ENCODE measurements at regions not wholly inside any gene's neighbourhood (a gene's known extent, or its start where the extent isn't known, plus 50 kb on each side); places are given as distances from the start of the nearest gene placed in this dataset.

DNA sequence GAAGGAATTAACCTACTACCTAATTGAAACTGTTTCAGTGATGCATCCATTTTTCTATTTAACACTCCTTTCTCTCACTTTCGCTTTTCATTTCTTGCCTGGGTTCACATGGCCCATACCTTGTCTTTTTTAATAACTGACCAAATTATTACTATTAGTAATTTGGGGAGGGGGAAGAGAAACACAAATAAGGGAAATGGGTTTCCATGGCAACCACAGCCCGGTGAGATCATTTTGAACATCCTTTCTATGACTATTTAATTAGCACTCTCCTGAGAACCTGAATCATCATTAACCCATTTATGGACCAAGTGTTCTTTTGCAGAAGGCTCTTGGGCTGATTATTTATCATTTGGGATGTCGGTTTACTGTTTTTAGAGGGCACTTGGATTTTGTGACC lies 628.2 kb upstream of the SALL1 start:
- no peak for DNase-seq (ENCODE audit: low read depth)

DNA sequence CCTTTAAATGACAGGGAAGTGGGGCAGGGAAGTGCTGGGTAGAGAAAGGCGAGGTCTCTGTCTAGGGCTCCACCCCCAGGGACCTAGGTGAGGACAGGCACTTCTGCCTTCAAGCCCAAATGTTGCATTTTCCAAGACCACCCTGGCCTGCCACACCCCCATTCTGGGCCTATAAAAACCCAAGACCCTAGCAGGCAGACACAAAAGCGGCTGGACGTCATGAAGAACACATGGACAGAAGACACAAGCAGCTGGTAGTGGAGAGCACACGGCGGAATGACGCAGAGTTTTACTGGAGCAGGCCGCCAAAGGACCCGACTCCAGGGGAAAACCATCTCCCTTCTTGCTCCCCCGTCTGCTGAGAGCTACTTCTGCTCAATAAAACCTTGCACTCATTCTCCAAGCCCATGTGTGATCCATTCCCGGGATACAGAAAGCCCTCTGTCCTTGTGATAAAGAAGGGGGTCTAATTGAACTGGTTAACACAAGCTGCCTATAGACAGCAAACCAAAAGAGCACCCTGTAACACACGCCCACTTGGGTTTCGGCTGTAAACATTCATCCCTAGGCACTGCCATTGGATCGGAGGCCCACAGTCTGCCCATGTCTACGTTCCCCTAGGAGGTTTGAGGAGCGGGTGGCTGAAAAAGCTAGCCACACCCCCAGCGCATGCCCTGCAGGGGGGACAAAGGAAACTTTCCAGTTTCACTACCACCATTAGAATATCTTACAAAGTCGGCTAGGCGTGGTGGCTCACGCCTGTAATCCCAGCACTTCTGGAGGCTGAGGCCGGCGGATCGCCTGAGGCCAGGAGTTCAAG lies 622.2 kb upstream of the SALL1 start:
- no peak for DNase-seq (ENCODE audit: low read depth)

DNA sequence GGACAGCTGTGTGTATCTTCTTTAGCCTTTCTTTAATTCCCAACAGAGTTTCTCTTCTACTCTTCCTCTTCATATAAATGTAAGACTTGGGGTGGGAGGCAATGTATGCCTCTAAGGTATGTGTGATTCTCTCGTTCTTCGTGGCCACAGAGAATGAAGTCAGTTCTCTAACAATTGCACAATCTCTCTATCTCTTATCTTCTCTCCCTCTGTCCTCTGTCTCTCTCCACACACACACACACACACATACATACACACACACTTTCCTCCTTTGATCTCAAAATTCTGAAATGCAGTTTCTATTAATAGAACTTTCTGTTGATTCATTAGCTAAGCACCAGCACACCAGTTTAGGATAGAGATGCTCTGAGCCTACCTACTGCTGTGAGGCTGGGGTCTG lies 615.7 kb upstream of the SALL1 start:
- no peak for DNase-seq (ENCODE audit: low read depth)

DNA sequence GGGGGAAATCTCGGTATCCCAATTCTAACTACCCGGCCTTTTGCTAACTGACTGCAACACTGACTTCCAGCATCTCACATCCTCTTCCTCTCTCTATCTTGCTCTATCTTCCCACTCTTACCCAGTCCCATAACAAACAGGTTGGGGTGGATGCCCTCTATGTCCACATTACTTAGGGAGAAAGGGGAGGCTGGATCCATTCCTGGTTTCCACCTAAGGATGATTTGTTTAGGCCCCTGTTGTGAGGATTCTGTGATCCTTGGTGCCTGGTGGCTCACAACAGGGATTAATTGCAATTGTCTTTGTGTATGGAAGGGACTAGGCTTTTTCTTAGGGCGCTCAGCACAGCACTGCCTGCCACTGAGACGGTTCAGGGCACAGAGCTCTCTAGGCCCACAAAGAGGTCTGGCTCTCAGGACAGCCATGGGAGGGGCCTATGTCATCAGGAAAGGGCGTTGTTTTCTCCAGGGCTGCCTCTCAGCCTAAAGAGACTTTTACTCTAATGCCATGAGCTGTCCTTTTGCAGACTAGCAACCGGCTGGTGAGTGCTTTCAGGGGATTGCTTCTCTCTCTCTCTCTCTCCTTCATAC lies 612.1 kb upstream of the SALL1 start:
- DNase-seq (ENCODE audit: low read depth): no peak

DNA sequence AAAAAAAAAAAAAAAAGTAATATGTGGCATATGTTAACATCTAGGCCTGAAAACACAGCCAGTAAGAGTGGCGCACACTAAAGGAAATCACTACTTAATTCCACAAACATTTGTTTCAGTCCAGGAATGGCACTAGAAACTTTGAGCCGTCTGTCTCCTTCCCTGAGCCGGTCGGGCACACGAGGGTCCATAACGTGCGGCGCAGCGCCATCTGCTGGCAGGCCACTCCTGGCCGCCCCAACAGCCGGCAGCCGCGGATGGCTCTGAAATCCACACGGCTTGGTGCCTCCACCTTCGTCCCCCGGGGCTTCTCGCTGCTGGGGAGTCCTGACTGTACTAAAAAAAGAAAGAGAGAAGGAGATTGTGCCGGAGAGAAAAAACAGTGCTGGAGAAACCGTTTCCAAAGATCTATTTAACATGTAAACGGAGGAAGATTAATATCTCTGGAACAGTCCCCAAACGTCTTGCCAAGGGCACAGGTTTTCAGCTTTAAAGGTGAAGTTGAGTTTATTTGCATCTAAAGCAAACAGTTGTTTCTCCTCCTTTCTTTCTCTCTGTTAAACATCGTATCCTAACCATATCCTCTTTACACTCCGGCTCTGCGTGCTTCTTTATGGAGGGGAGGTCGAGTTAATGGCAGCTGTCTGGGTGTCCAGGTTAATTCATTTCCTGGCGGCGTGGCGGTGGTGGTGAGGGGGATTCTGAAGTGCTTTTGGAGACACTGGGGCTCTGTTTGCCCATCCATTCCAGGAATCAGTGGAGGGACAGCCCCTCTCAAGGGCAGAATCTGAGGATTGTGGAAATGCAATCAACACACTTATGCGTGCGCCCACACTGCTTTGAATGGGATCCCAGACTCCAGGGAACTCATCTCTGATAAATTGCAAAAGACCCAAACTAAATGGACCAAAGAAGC lies 611.3 kb upstream of the SALL1 start:
- DNase-seq (ENCODE audit: low read depth): peak; percentile 17

DNA sequence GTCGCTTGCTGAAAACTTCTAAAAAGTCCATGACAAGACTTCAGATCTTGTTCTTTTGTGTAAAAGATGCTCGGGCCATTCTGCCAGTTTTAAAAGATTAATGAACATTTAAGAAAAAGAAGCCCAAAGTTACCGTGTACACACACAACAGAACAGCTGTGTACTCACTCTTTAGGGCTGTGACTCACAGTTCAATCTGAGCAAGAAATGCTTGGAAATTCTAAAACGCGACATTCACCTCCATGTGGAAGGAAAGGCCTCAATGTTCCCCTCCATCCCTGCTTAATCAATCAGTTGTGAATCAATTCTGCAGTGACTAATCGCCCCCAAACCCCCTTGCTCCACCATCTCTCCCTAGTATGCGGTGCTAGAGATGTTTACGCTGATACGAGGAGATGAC lies 609.9 kb upstream of the SALL1 start:
- no peak for DNase-seq (ENCODE audit: low read depth)

DNA sequence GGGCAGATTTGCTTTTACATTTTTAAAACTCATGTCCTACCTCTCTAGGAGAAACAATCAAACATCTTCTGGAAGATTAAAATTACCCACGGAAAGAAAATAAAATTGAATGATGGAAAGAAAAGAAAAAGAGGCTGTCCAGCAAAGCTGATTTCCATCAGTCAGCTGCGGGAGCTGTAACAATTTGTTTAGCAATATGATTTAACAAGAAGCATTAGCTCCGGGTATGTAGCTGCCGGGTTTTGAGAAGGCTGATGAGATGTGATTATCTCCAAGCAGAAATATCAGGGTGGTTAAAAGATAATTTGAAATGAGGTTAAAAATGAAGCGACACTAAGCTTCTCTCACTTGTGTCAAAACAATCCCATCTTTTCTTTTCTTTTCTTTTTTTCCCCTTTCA lies 608.9 kb upstream of the SALL1 start:
- no peak for DNase-seq (ENCODE audit: low read depth)

DNA sequence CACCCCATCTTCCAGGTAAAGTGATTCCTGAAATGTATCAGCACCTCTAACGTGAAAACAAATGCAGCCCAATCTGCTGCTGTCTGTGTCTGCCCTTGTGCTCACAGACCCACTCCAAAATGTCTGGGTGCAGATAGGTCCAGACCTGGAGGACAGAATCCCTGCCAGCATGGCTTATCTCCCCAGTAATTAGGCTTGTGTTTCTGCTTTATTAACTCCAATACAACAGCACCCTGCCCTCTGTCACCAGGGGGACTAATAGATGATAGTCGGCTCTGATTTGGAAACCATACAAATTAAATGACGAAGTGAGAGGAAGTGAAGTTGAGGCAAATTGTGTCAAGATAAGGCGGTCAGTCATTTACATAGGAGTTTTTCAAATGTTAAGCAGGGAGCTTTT lies 608.3 kb upstream of the SALL1 start:
- no peak for DNase-seq (ENCODE audit: low read depth)

DNA sequence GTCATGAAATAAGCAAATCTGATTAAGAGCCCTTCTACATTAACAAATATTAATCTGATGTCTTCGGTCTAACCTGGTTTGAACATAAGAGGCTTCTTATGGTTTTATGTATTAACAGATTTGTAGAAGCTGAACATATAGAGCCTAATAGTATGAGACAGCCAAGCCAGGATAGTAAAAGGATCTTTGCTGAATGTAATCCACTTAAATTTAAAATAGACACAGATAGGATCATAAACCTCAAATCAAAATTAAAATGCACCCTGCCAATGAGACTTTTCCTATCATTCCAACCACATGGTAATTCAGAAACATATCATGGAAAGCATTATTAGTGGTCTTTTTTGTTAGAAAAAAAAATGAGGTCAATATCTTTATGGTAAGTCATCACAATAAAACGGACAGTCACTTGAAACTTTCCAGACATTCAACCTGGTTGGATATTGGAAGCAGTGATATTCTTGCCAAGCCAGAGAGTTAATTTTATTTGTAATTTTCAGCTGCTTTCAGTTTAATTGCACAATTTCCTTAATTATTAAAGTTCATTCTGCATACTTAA lies 606.9 kb upstream of the SALL1 start:
- no peak for DNase-seq (ENCODE audit: low read depth)

DNA sequence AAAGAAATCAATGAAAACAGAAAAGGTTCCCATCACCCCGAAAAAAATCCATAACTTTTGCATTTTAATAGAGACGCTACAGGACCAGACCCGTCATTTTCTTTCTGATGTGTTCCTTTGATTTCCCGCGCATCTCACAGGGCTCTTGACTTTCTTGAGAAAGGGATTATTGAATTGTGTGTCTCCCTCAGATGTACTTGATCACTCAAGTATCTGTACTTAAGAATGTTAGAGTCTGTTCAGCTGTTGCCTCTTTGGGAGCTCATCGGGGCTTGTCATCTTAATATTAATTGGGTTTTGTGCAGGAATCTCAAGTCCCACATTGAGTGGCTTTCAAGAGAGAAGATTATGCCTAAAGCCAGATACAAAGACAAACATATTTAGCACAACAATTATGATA lies 606.4 kb upstream of the SALL1 start:
- DNase-seq (ENCODE audit: low read depth): no peak

DNA sequence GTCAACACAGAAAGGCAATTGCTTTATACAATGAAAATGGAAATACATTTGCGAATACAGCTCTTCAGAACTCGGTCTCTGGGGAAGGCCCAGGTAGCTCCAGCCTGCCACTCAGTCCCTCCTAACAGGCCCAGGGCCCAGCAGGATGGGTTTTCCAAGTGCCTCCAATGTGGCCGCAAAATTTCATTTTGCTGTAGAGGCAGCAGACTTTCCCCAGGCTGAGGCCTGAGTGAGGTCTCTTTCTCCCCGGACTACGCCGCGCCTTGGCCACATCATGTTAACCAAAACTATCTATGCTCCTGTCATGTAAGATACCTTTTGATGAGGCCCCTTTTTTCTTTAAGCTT lies 606.0 kb upstream of the SALL1 start:
- no peak for DNase-seq (ENCODE audit: low read depth)

DNA sequence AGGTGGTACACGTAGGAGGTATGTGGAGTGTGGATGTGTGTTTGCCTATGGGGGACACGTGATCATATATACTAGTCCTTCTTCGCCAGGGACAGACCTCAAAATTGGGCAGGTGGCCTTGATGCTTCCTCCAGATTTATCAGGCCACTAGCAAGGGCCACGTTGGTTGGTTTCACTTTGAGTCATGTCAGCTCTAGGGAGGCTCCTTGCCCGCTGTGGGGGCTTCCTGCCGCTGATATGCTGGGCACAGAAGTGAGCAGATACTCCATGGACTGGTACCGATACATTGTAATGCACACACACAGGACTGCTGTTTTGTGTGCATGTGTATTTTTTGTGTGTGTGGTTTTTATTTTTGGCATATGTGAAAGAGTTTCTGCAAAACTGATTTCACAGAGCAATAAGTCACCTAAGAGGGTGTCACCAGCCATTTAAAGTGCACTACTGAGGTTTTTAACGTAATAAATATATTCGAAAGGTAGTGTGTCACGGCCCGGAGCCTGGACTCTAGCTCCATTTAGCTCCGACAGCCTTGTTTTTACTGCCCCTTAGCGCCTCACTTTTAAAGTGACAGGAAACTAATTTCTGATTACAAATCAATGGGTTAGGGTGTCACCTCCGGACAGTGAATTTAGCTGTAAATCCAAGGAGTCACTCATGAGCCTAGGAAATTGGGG lies 605.5 kb upstream of the SALL1 start:
- DNase-seq (ENCODE audit: low read depth): no peak

DNA sequence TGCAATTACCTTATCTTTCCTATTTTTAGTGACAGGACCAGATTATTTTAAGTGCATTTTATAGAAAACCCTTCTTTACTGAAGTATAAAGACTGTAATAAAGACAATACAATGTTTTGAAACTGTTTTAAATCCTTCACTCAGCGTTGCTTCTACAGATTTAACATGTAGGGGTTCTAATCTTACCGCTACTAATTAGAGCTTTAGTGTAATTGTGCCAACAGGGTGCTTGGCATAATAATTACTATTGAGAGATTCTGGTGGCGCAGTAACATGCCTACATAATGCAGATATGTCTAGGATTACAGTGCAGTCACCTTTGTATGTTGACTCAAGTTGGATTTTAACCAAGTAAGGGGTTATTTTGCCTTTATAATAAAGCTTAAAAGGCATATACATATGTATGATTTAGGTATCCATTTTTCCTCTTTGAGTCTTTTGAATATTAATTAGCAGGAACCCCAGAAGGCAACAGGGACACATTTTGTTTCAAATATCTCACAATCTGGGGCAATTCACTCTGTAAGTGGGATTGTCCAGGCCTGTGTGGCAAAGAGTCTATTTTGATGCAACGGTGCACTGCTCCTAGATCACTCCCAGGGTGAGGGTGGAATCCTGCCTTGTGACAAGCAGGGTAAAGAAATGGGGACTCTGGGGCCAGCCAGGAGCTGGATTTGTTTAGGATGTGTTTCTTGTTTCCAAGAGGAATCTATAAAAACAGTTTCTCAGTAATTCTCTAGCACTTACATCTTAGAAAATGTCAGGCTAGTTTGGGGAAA lies 604.7 kb upstream of the SALL1 start:
- no peak for DNase-seq (ENCODE audit: low read depth)

DNA sequence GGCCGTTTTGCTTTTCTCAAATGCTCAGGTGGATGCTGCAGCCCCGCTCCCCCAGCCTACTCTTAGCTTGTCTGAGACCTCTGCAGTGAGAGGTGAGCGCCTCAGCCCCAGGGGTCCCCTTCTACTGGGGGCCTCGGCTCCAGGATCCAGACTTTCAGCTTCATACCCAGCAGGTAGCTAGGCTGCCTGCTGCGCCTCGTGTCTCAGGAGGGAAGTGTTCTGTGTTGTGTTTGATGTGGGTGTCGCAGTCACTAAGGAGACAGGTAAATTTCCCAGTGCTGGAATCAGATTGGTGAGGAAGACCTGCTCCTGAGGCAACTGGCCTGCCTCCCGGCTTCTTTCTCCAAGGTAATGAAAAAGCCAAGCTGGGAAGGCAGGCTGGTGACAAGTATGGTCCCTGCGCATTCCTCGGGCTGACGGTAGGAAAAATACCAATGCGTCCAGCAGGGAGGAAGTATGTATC lies 604.0 kb upstream of the SALL1 start:
- no peak for DNase-seq (ENCODE audit: low read depth)

DNA sequence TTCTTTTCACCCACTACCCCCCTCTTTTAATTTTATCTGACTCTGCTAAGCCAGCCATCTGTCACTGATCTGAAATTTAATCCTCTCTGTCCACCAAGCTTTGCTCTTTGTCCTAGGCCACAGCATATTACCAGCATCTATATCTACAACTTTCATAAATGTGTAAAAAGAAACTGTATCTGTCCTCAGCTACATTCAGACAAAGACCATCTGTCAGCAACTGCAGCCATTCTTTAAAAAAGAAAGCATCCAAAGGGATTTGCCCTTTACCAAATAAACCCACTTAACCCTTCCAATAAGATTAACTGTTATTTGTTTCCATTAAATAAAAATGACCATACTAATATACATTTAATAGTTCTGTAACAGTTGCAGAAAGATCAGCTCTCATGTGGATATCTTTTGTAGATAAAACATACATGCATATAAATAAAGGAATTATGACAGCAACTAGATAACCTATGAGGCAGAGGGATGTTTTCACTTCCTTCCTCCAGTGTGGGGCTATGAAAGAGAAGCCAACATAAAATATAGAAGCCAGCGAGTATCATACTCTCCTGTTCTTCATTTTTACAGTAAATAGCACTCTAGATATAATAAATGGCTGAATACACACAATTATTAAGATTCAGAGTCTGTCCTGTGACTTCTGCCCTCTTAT lies 602.5 kb upstream of the SALL1 start:
- no peak for DNase-seq (ENCODE audit: low read depth)

DNA sequence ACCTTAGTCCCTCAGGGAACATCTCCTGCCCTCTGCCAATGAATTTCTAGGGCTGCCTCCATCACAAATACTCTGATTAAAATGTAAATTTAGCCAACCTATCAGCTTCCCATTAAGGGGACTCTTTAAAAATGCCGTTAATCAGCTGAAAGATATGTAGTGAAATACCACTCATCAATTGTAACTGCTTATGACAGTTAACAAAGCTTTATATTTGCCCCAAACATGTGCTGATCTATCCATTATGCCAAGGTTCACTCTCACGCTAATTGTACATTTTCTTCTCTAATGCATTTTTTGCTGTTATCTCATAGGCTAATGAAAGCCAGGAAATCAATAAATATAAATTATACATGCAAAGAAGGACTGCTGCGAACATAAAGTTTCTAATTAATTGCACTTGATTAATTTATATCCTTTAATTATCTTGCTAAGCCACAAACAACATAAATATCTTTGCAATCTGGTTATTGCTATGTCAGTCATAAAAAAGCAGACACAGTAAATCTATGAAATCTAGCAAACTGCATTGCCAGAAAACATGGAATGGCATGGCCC lies 601.4 kb upstream of the SALL1 start:
- no peak for DNase-seq (ENCODE audit: low read depth)

DNA sequence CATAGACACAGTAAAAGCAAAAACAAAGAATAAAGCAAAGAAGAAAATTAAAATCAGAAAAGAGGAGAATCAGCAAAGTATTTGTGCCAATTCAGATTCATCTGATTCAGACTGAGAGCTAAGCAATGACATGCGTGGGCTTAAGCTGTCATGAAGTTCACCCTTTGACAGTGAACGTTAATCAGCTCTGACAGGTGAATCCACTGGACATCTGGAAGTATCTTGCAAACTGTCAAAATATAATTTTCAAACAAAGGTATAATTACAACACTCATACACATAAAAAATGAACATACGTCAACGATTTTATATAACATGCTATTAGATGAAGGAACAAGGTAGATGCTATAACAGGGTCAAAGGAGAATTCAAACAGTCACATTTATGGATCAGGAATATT lies 596.3 kb upstream of the SALL1 start:
- no peak for DNase-seq (ENCODE audit: low read depth)

DNA sequence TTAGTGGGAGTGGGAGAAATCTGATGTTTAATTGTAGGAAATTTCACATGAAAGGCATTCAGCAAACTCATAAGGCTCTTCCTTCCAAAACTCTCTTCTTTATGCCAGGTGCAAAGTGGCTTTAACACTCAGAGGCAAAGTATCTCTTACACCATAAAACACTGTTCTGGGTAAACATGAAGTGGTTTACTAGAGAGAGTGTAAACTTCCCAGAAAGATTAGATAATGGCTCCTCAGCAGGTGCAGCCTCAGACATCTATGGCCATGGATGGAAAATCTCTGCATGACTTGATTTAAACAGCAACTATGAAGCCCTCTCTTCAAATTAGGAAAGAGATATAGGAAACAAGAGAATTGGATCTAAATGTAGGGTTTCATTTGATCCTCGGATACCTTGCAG lies 583.1 kb upstream of the SALL1 start:
- DNase-seq (ENCODE audit: low read depth): no peak

DNA sequence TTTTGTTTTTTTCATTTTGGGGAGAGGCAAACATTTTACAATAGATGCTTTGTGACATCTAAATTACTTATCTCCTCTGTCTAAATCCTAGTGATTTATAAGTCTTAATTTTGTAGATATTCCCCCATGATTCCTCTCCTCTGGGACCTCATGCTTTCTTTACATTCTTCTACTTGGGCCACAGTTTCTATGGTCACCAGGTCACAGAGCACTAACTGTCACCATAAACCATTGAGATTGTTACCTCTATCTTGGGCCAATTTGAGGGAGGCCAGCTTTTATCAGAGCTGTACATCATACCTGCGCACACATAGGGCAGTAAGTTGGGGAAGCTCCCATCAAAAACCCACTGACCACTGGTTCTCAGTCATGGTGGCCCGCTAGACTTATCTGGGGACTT lies 582.1 kb upstream of the SALL1 start:
- DNase-seq (ENCODE audit: low read depth): no peak

DNA sequence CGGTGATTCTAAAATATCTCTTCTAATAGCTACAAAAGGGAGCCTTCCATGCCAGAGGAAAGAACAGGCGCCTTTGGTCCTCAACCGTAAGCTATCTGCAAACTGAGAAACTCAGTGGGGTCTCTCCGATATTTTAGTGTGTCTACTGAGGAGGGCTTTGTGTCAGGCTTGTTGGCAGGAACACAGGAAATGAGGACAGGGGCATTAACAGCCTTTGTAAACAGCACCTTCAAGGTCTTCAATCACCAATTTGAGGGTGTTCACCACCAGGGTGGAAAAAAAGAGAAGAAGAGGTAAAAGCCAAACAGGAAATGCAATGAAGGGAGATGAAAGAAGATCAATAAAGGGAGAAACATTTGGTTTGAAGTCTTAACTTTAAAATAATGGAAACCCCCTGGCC lies 580.1 kb upstream of the SALL1 start:
- no peak for DNase-seq (ENCODE audit: low read depth)

Measured in HS-27A (cell line).